ENCODE measurements at regions not wholly inside any gene's neighbourhood (a gene's known extent, or its start where the extent isn't known, plus 50 kb on each side); places are given as distances from the start of the nearest gene placed in this dataset.

- intact Hi-C loops (cut with micrococcal nuclease), result no loop called here
- H3K79me1 ChIP-seq (ENCODE audit: low read depth in 1 of 2, low read length in 2 of 2), result no peaks in the 10 kb centered on the region
- H3K4me1 ChIP-seq (ENCODE audit: control insufficient read depth, insufficient read depth, low read length), result peaks cover 5% of the 10 kb centered on the region
- no peak overlapping the region for H2BK20ac ChIP-seq (ENCODE audit: low read depth, low read length)
- H2BK15ac ChIP-seq (ENCODE audit: low read depth, low read length), result no peak overlapping the region
- H3K14ac ChIP-seq (replicated peaks; ENCODE audit: low read depth, low read length), result no peak overlapping the region
- H3K4me3 ChIP-seq (ENCODE audit: insufficient read depth, low read depth, low read length), result no peak overlapping the region
- no peak overlapping the region for H3K27ac ChIP-seq (ENCODE audit: insufficient read depth, low read length)
- H2AK9ac ChIP-seq (replicated peaks; ENCODE audit: low read depth, low read length, poor library complexity), result no peak overlapping the region
- no peak overlapping the region for H4K91ac ChIP-seq (ENCODE audit: insufficient read depth, low read depth, low read length)
- in situ Hi-C loops (cut with MboI; ENCODE audit: low sequenced_read_pairs), result no loop called here
- DNase-seq (no peak), ATAC-seq (ENCODE audit: low read depth) (no peak)
- H3K9me3 ChIP-seq (ENCODE audit: control insufficient read depth, insufficient read depth, low read length), result no peaks in the 10 kb centered on the region
- no TSS peak for BruUV-seq (replicated peaks)
- H4K20me1 ChIP-seq (ENCODE audit: insufficient read depth, low read length), result no peaks in the 10 kb centered on the region
- H2BK120ac ChIP-seq (ENCODE audit: low read depth, low read length), result no peak overlapping the region
- ChIA-PET POLR2A (ENCODE audit: unreplicated experiment) (no interaction called here), CTCF (no interaction called here)
- dilution Hi-C loops (cut with HindIII; ENCODE audit: low sequenced_read_pairs, unreplicated experiment), result no loop called here
- no peak overlapping the region for H3K4me2 ChIP-seq (ENCODE audit: low read depth, low read length)
- no peak overlapping the region for H4K5ac ChIP-seq (ENCODE audit: low read depth, low read length)
- no peak overlapping the region for H2AFZ ChIP-seq (replicated peaks; ENCODE audit: low read length, poor library complexity)
- no peak overlapping the region for H3K56ac ChIP-seq (ENCODE audit: extremely low read depth, insufficient read depth, low read length)
- no peak overlapping the region for H4K8ac ChIP-seq (ENCODE audit: low read depth in 2 of 2, low read length in 2 of 2)
- no peak overlapping the region for H3K4ac ChIP-seq (ENCODE audit: low read depth, low read length)
- no peak for TF ChIP-seq MAZ (IDR thresholded peaks at IDR 0.05; ENCODE audit: borderline replicate concordance, low read depth, low read length)
- no peak for TF ChIP-seq CEBPB (IDR thresholded peaks at IDR 0.05; ENCODE audit: low read depth, low read length)
- no peak for TF ChIP-seq RFX5 (IDR thresholded peaks at IDR 0.05; ENCODE audit: low read depth, low read length)
- TF ChIP-seq CHD1 (IDR thresholded peaks at IDR 0.05; ENCODE audit: low read depth, low read length), result no peak
- no peak for TF ChIP-seq SMC3 (IDR thresholded peaks at IDR 0.05; ENCODE audit: low read depth, low read length)
- no peak for TF ChIP-seq FOS (IDR thresholded peaks at IDR 0.05; ENCODE audit: low read depth, low read length)
- no peak for TF ChIP-seq ELK1 (IDR thresholded peaks at IDR 0.05; ENCODE audit: borderline replicate concordance, low read depth, low read length)
- TF ChIP-seq USF2 (IDR thresholded peaks at IDR 0.05; ENCODE audit: low read depth, low read length), result no peak
- TF ChIP-seq MXI1 (IDR thresholded peaks at IDR 0.05; ENCODE audit: borderline replicate concordance, low read depth, low read length), result no peak
- TF ChIP-seq MAFK (IDR thresholded peaks at IDR 0.05; ENCODE audit: low read depth, low read length), result no peak
- TF ChIP-seq RAD21 (IDR thresholded peaks at IDR 0.05; ENCODE audit: low read length), result no peak
- no peak for TF ChIP-seq CTCF (conservative IDR thresholded peaks at IDR 0.05; ENCODE audit: low read depth, low read length)
- TF ChIP-seq BHLHE40 (IDR thresholded peaks at IDR 0.05; ENCODE audit: low read depth, low read length), result no peak
- no peak for TF ChIP-seq NFE2L2 (IDR thresholded peaks at IDR 0.05; ENCODE audit: low read depth, low read length)
- H3K27me3 ChIP-seq (ENCODE audit: control insufficient read depth, insufficient read depth, low read length), result no peaks in the 10 kb centered on the region
- peaks cover 3% of the 10 kb centered on the region for H3K9me1 ChIP-seq (ENCODE audit: insufficient read depth, low read length)
- no peak overlapping the region for H2BK5ac ChIP-seq (ENCODE audit: low read depth, low read length, poor library complexity, severe bottlenecking)
- H3K23ac ChIP-seq (ENCODE audit: low read depth, low read length), result no peak overlapping the region
- no peak overlapping the region for H2AK5ac ChIP-seq (ENCODE audit: low read depth, low read length)
- H3K9ac ChIP-seq (ENCODE audit: low read depth, low read length), result no peak overlapping the region
- no peak overlapping the region for H3K18ac ChIP-seq (ENCODE audit: low read depth, low read length)
- no peaks in the 10 kb centered on the region for H3K36me3 ChIP-seq (ENCODE audit: control insufficient read depth, insufficient read depth, low read length)
These were observed 77.6 kb upstream of the PTPRK start for GRCh38 chr6:128597956-128598355.
